Thyroid gland (tissue), 4 donors: ENCODE measurements at regions not wholly inside any gene's neighbourhood (a gene's known extent, or its start where the extent isn't known, plus 50 kb on each side); places are given as distances from the start of the nearest gene placed in this dataset.

Experiments
- CTCF ChIP-seq, 6 experiments: fragments of 200-600 bp in 3 of 6; fragments of 450-650 bp in 3 of 6; sonication (generic) in 3 of 6; IDR thresholded peaks; one replicate each; pipeline ENCODE4 v1.5.1; 2016 to 2019; ENCODE audit warnings: antibody characterized with exemption in 6 of 6, mild to moderate bottlenecking in 2 of 6, inconsistent platforms in 1 of 6, moderate library complexity in 1 of 6
- POLR2A ChIP-seq, 2 donors: fragments of 450-650 bp; IDR thresholded peaks; one replicate each; pipeline ENCODE4 v1.6.1; 2017; ENCODE audit warnings: antibody characterized with exemption in 2 of 2, mild to moderate bottlenecking in 2 of 2, moderate library complexity in 1 of 2

GRCh38 chr2:116952254-116952653 is 862.2 kb upstream of the DDX18 start:
- no peak for TF ChIP-seq CTCF (IDR thresholded peaks at IDR 0.05)
- TF ChIP-seq POLR2A (IDR thresholded peaks at IDR 0.05), result no peak
